ENCODE measurements at regions not wholly inside any gene's neighbourhood (a gene's known extent, or its start where the extent isn't known, plus 50 kb on each side); places are given as distances from the start of the nearest gene placed in this dataset.

- no peak for DNase-seq
Observed at GRCh38 chr12:111173391-111173790, 195.5 kb downstream of the PHETA1 start.

- no peak for DNase-seq
Observed at GRCh38 chr12:111172786-111173185, 196.1 kb downstream of the PHETA1 start.

- no peak for DNase-seq
Observed at GRCh38 chr12:111171832-111172231, 197.1 kb downstream of the PHETA1 start.

GRCh38 chr12:111171345-111171744 is 197.6 kb downstream of the PHETA1 start:
- no peak for DNase-seq

- no peak for DNase-seq
Observed at GRCh38 chr12:111170543-111170942, 198.4 kb downstream of the PHETA1 start.

GRCh38 chr12:111169456-111169855 is 199.4 kb downstream of the PHETA1 start:
- no peak for DNase-seq

- DNase-seq, result no peak
Observed at GRCh38 chr12:111169032-111169431, 199.9 kb downstream of the PHETA1 start.

- no peak for DNase-seq
Observed at GRCh38 chr12:111168009-111168900, 200.6 kb downstream of the PHETA1 start.

GRCh38 chr12:111166779-111167540 is 201.9 kb downstream of the PHETA1 start:
- no peak for DNase-seq

GRCh38 chr12:111164833-111165525 is 203.9 kb downstream of the PHETA1 start:
- DNase-seq, result no peak

- no peak for DNase-seq
Observed at GRCh38 chr12:111163422-111163821, 205.5 kb downstream of the PHETA1 start.

- no peak for DNase-seq
Observed at GRCh38 chr12:111161898-111162297, 207.0 kb downstream of the PHETA1 start.

GRCh38 chr12:111160350-111161241 is 208.3 kb downstream of the PHETA1 start:
- no peak for DNase-seq

- DNase-seq, result no peak
Observed at GRCh38 chr12:111158992-111159391, 209.9 kb downstream of the PHETA1 start.

GRCh38 chr12:111157486-111157885 is 211.4 kb downstream of the PHETA1 start:
- no peak for DNase-seq

GRCh38 chr12:111156304-111156703 is 212.6 kb downstream of the PHETA1 start:
- DNase-seq, result no peak

GRCh38 chr12:111155521-111155920 is 213.4 kb downstream of the PHETA1 start:
- DNase-seq, result no peak

- DNase-seq, result no peak
Observed at GRCh38 chr12:111155020-111155419, 213.9 kb downstream of the PHETA1 start.

- DNase-seq, result peak; percentile 11
Observed at GRCh38 chr12:111154147-111154834, 214.6 kb downstream of the PHETA1 start.

- no peak for DNase-seq
Observed at GRCh38 chr12:111152561-111152960, 216.3 kb downstream of the PHETA1 start.
